Tibial artery (tissue), 4 donors: ENCODE measurements at regions not wholly inside any gene's neighbourhood (a gene's known extent, or its start where the extent isn't known, plus 50 kb on each side); places are given as distances from the start of the nearest gene placed in this dataset.
"Not testable (repeated sequence)": the region's sequence is repeated elsewhere in the genome, so short reads cannot be mapped to it uniquely, and the experiment has no call there.

Experiments
- DNase-seq, 2 donors: peaks; one replicate each; pipeline ENCODE4 v3.0.0-alpha.2; 2019
- H3K27ac ChIP-seq, 2 donors: fragments of 200-600 bp; sonication (generic) in 1 of 2; 1 replicate in 1 of 2; 2 replicates in 1 of 2; pipeline ENCODE4 v1.5.1; 2018 to 2019; ENCODE audit warnings: mild to moderate bottlenecking in 1 of 2
- H3K27me3 ChIP-seq, 2 donors: fragments of 200-600 bp; sonication (generic) in 1 of 2; one replicate each; pipeline versions ENCODE4 v1.5.1 to v1.6.0; 2016 to 2019
- H3K36me3 ChIP-seq, 3 donors: fragments of 200-600 bp; sonication (generic) in 2 of 3; one replicate each; pipeline ENCODE4 v1.5.1; 2016 to 2019; ENCODE audit warnings: mild to moderate bottlenecking in 2 of 3
- H3K4me1 ChIP-seq, 4 donors: fragments of 200-600 bp; sonication (generic) in 2 of 4; 1 replicate in 3 of 4; 2 replicates in 1 of 4; pipeline ENCODE4 v1.5.1; 2016 to 2019
- H3K4me3 ChIP-seq, 2 donors: fragments of 200-600 bp; sonication (generic) in 1 of 2; 1 replicate in 1 of 2; 2 replicates in 1 of 2; pipeline ENCODE4 v1.5.1; 2018 to 2019; ENCODE audit warnings: mild to moderate bottlenecking in 2 of 2
- H3K9me3 ChIP-seq, 3 donors: fragments of 200-600 bp; sonication (generic) in 1 of 3; one replicate each; pipeline ENCODE4 v1.5.1; 2016 to 2019
- CTCF ChIP-seq, 2 experiments: fragments of 200-600 bp in 1 of 2; fragments of 450-650 bp in 1 of 2; IDR thresholded peaks; one replicate each; pipeline ENCODE4 v1.5.1; 2017 to 2019; ENCODE audit warnings: antibody characterized with exemption in 2 of 2, mild to moderate bottlenecking in 1 of 2, moderate library complexity in 1 of 2
- intact Hi-C: fragments of 100-400 bp; cut with DNase I; formaldehyde crosslinking; loops from one replicate; pipeline ENCODE4 v1.15.0; 2023; ENCODE audit warnings: low total_unique reads

GRCh38 chr6:155641603-155642002 lies 186.0 kb upstream of the NOX3 start:
- Histone ChIP-seq H3K27me3 (no peaks in the 10 kb centered on the region), H3K4me1 (no peaks in the 10 kb centered on the region), H3K27ac (no peak overlapping the region), H3K36me3 (no peaks in the 10 kb centered on the region), H3K9me3 (peaks cover 0 to 23% (median 0%) of the 10 kb centered on the region in 3 donors), H3K4me3 (no peak overlapping the region)
- no peak for DNase-seq
- intact Hi-C loops, result no loop called here
- TF ChIP-seq CTCF (IDR thresholded peaks at IDR 0.05), result no peak

- no peaks in the 10 kb centered on the region for H3K27me3 ChIP-seq
- no peak for DNase-seq
- H3K36me3 ChIP-seq, result no peaks in the 10 kb centered on the region
- no peak overlapping the region for H3K27ac ChIP-seq
- H3K4me1 ChIP-seq, result no peaks in the 10 kb centered on the region
- intact Hi-C loops, result no loop called here
- no peak overlapping the region for H3K4me3 ChIP-seq
- peaks cover 0 to 23% (median 0%) of the 10 kb centered on the region in 3 donors for H3K9me3 ChIP-seq
- no peak for TF ChIP-seq CTCF (IDR thresholded peaks at IDR 0.05)
Observed at GRCh38 chr6:155638200-155638599, 182.6 kb upstream of the NOX3 start.

- no peak overlapping the region for H3K27ac ChIP-seq
- H3K9me3 ChIP-seq, result peaks cover 0 to 2% (median 0%) of the 10 kb centered on the region in 3 donors
- no peak overlapping the region for H3K4me3 ChIP-seq
- no peak for TF ChIP-seq CTCF (IDR thresholded peaks at IDR 0.05)
- no peaks in the 10 kb centered on the region for H3K36me3 ChIP-seq
- no peaks in the 10 kb centered on the region for H3K27me3 ChIP-seq
- intact Hi-C loops, result no loop called here
- H3K4me1 ChIP-seq, result no peaks in the 10 kb centered on the region
- no peak for DNase-seq
Observed at GRCh38 chr6:155635416-155635815, 179.8 kb upstream of the NOX3 start.

- no peak for DNase-seq
- no peaks in the 10 kb centered on the region for H3K4me1 ChIP-seq
- no peaks in the 10 kb centered on the region for H3K27me3 ChIP-seq
- no peaks in the 10 kb centered on the region for H3K9me3 ChIP-seq
- H3K36me3 ChIP-seq, result no peaks in the 10 kb centered on the region
- no peak overlapping the region for H3K4me3 ChIP-seq
- intact Hi-C loops, result no loop called here
- TF ChIP-seq CTCF (IDR thresholded peaks at IDR 0.05), result no peak
- no peak overlapping the region for H3K27ac ChIP-seq
Observed at GRCh38 chr6:155630085-155630484, 174.4 kb upstream of the NOX3 start.

- Histone ChIP-seq H3K4me1 (no peaks in the 10 kb centered on the region), H3K27ac (no peak overlapping the region), H3K4me3 (no peak overlapping the region), H3K27me3 (no peaks in the 10 kb centered on the region), H3K36me3 (no peaks in the 10 kb centered on the region), H3K9me3 (no peaks in the 10 kb centered on the region)
- no peak for TF ChIP-seq CTCF (IDR thresholded peaks at IDR 0.05)
- intact Hi-C loops, result no loop called here
- no peak for DNase-seq
Observed at GRCh38 chr6:155629652-155630051, 174.0 kb upstream of the NOX3 start.

- Histone ChIP-seq H3K4me3 (no peak overlapping the region), H3K27me3 (no peaks in the 10 kb centered on the region), H3K9me3 (no peaks in the 10 kb centered on the region), H3K4me1 (no peaks in the 10 kb centered on the region), H3K27ac (no peak overlapping the region), H3K36me3 (no peaks in the 10 kb centered on the region)
- intact Hi-C loops, result no loop called here
- DNase-seq, result no peak
- TF ChIP-seq CTCF (IDR thresholded peaks at IDR 0.05), result no peak
Observed at GRCh38 chr6:155628306-155628705, 172.7 kb upstream of the NOX3 start.

- DNase-seq, H3K9me3 ChIP-seq, H3K36me3 ChIP-seq, H3K27me3 ChIP-seq, H3K4me3 ChIP-seq, H3K4me1 ChIP-seq, H3K27ac ChIP-seq, intact Hi-C loops: not testable (repeated sequence)
Observed at GRCh38 chr6:155627722-155628212, 172.1 kb upstream of the NOX3 start.
